GM23248 (cell line): ENCODE measurements at regions not wholly inside any gene's neighbourhood (a gene's known extent, or its start where the extent isn't known, plus 50 kb on each side); places are given as distances from the start of the nearest gene placed in this dataset.

Experiments
- DNase-seq: peaks from one replicate; pipeline ENCODE4 v3.0.0-alpha.2; 2015
- H2AFZ ChIP-seq: fragments of 200-600 bp; sonication (generic); 2 replicates; pipeline ENCODE4 v1.6.1; 2016; ENCODE audit warnings: antibody characterized with exemption
- H3F3A ChIP-seq: fragments of 200-600 bp; sonication (generic); 2 replicates; pipeline ENCODE4 v1.6.1; 2016; ENCODE audit warnings: mild to moderate bottlenecking, antibody characterized with exemption, mixed run types; ENCODE audit not compliant: insufficient read depth
- H3K27ac ChIP-seq: fragments of 200-600 bp; sonication (generic); 2 replicates; pipeline ENCODE4 v1.5.1; 2016; ENCODE audit warnings: mild to moderate bottlenecking
- H3K27me3 ChIP-seq: fragments of 200-600 bp; sonication (generic); replicated peaks from 2 replicates; pipeline ENCODE4 v1.6.1; 2016; ENCODE audit warnings: mild to moderate bottlenecking; ENCODE audit not compliant: insufficient read depth
- H3K36me3 ChIP-seq: fragments of 200-600 bp; sonication (generic); 2 replicates; pipeline ENCODE4 v1.6.1; 2016; ENCODE audit warnings: low read depth, mild to moderate bottlenecking
- H3K4me1 ChIP-seq: fragments of 200-600 bp; sonication (generic); 2 replicates; pipeline ENCODE4 v1.6.1; 2016; ENCODE audit warnings: mild to moderate bottlenecking; ENCODE audit not compliant: insufficient read depth
- H3K4me2 ChIP-seq: fragments of 200-600 bp; sonication (generic); one replicate; pipeline ENCODE4 v1.6.1; 2016; ENCODE audit warnings: mild to moderate bottlenecking; ENCODE audit not compliant: unreplicated experiment
- H3K4me3 ChIP-seq: fragments of 200-600 bp; sonication (generic); 2 replicates; pipeline ENCODE4 v1.5.1; 2016; ENCODE audit warnings: mild to moderate bottlenecking
- H3K79me2 ChIP-seq: fragments of 200-600 bp; sonication (generic); 2 replicates; pipeline ENCODE4 v1.6.1; 2016; ENCODE audit warnings: mild to moderate bottlenecking; ENCODE audit not compliant: insufficient read depth
- H3K9ac ChIP-seq: fragments of 200-600 bp; sonication (generic); 2 replicates; pipeline ENCODE4 v1.6.1; 2016; ENCODE audit warnings: mild to moderate bottlenecking
- H3K9me2 ChIP-seq: fragments of 200-600 bp; sonication (generic); 2 replicates; pipeline ENCODE4 v1.6.1; 2016; ENCODE audit warnings: mixed run types, mild to moderate bottlenecking, moderate library complexity; ENCODE audit not compliant: insufficient read depth
- H3K9me3 ChIP-seq: fragments of 200-600 bp; sonication (generic); one replicate; pipeline ENCODE4 v1.6.1; 2017; ENCODE audit warnings: low read depth
- H4K20me1 ChIP-seq: fragments of 200-600 bp; sonication (generic); 2 replicates; pipeline ENCODE4 v1.6.0; 2016; ENCODE audit not compliant: insufficient read depth
- EZH2 ChIP-seq: fragments of 200-600 bp; sonication (generic); IDR thresholded peaks from 2 replicates; pipeline ENCODE4 v1.6.1; 2018; ENCODE audit warnings: antibody characterized with exemption, mild to moderate bottlenecking; ENCODE audit not compliant: insufficient read depth, poor library complexity, severe bottlenecking
- EZH2phosphoT487 ChIP-seq: fragments of 200-600 bp; sonication (generic); IDR thresholded peaks from 2 replicates; pipeline ENCODE4 v1.6.1; 2018; ENCODE audit warnings: antibody characterized with exemption, moderate library complexity, mild to moderate bottlenecking, low read depth; ENCODE audit not compliant: insufficient read depth
- WGBS, 2 experiments: methylation state at CpG; one replicate each; pipeline ENCODE4 v1.1.6; 2015 to 2017; ENCODE audit warnings: low lambda C conversion rate in 2 of 2, low coverage in 1 of 2; ENCODE audit errors: missing lambda C conversion rate in 2 of 2; 5-methylcytosine and 5-hydroxymethylcytosine counted together
- in situ Hi-C: fragments of 300-500 bp; cut with MboI; formaldehyde crosslinking; loops from 2 replicates; pipeline ENCODE4 v1.15.0; 2020

GRCh38 chr7:96546426-96546825 lies 163.2 kb downstream of the SEM1 start:
- Histone ChIP-seq H3K27me3 (no peaks in the 10 kb centered on the region), H3F3A (no peaks in the 10 kb centered on the region), H4K20me1 (no peaks in the 10 kb centered on the region), H3K4me3 (no peak overlapping the region), H3K9ac (no peak overlapping the region), H3K4me1 (no peaks in the 10 kb centered on the region), H3K9me2 (no peaks in the 10 kb centered on the region), H3K4me2 (no peak overlapping the region), H3K79me2 (no peaks in the 10 kb centered on the region), H3K9me3 (no peaks in the 10 kb centered on the region), H2AFZ (no peak overlapping the region), H3K27ac (no peak overlapping the region), H3K36me3 (no peaks in the 10 kb centered on the region)
- WGBS, 2 experiments = 65 to 72% methylated on average over 2 of the region's 2 CpGs
- in situ Hi-C loops = no loop called here
- no peak for DNase-seq
- TF ChIP-seq EZH2 (no peak), EZH2phosphoT487 (no peak)

DNA sequence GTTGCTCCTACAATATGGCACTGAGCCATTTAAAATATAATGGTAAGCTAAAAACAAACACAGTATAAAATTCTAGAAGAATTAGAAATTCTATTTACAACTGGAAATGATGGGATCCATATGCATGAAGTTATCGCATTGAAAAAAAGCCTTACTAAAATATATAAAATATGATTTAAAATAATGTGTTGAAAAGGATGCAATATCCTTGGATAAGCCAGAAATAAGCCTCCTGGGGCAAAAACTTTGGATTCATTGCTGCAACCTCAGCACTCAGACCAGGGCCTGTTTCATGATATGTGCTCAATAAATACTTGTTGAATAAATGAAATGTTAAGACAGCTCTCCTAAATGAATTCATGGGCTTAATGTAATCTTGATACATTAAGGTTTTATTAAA lies 170.2 kb downstream of the SEM1 start:
- WGBS, 2 experiments = 44 to 58% methylated on average over 1 of the region's 1 CpG
- in situ Hi-C loops = no loop called here

DNA sequence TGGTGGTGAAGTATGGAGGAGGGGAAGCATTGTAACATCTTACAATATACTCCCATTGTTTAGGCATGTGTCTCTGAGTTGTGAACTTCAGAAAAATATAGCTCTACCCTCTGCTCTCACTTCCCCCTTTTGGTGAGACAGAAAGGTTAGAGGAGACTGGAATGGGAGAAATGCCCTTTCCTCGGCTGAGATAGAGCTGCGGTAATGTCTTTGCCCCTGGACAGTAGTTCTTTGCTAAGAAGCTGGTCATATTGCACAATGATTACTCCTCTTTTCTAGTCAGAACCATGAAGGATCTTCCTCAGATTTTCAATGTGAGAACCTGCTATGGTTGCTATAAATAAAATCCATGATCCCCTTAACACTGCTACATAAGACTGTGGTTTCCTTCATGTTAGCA lies 171.0 kb downstream of the SEM1 start:
- Histone ChIP-seq H3K9me2 (no peaks in the 10 kb centered on the region), H3K36me3 (no peaks in the 10 kb centered on the region), H3K9me3 (no peaks in the 10 kb centered on the region), H3K4me3 (no peak overlapping the region), H4K20me1 (no peaks in the 10 kb centered on the region), H3K27ac (no peak overlapping the region), H2AFZ (no peak overlapping the region), H3K27me3 (0 out of 2 replicates have a peak, but pooled peaks cover 5% of the 10 kb centered on the region), H3F3A (no peaks in the 10 kb centered on the region), H3K4me1 (no peaks in the 10 kb centered on the region), H3K9ac (no peak overlapping the region), H3K79me2 (no peaks in the 10 kb centered on the region), H3K4me2 (no peak overlapping the region)
- TF ChIP-seq EZH2phosphoT487 (no peak), EZH2 (no peak)
- in situ Hi-C loops = no loop called here
- 38 to 48% methylated on average over 2 of the region's 2 CpGs for WGBS, 2 experiments
- no peak for DNase-seq

More for the DNA sequence above, 170.2 kb downstream of the SEM1 start:
- no peaks in the 10 kb centered on the region for H3K79me2 ChIP-seq
- TF ChIP-seq EZH2 = no peak
- no peak for TF ChIP-seq EZH2phosphoT487
- H3K4me1 ChIP-seq = no peaks in the 10 kb centered on the region
- no peaks in the 10 kb centered on the region for H4K20me1 ChIP-seq
- no peaks in the 10 kb centered on the region for H3F3A ChIP-seq
- H2AFZ ChIP-seq = no peak overlapping the region
- no peak for DNase-seq
- no peaks in the 10 kb centered on the region for H3K9me2 ChIP-seq
- H3K9ac ChIP-seq = no peak overlapping the region
- no peaks in the 10 kb centered on the region for H3K9me3 ChIP-seq
- H3K36me3 ChIP-seq = no peaks in the 10 kb centered on the region
- no peak overlapping the region for H3K4me2 ChIP-seq
- no peak overlapping the region for H3K27ac ChIP-seq
- 0 out of 2 replicates have a peak, but pooled peaks cover 1% of the 10 kb centered on the region for H3K27me3 ChIP-seq
- H3K4me3 ChIP-seq = no peak overlapping the region

DNA sequence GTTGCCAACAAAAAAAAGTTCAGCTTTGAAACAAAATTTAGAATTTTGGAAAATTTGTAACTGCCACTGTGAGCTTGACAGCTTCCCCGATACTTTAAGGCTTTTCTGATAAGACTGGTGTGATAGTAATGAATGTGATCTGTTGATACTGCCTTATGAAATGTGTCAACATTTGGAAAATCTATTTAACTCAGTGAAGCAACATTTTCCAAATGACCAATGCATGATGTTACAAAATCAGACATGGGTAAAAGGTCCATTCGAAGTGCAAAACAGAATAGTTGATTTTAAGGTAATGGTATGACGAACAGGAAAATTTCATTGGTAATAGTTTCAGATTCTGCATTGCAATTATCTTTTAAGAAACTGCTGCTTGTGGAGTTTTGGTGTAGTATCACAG lies 175.4 kb downstream of the SEM1 start:
- Histone ChIP-seq H3K4me1 (no peaks in the 10 kb centered on the region), H3K36me3 (no peaks in the 10 kb centered on the region), H3K27me3 (peaks cover 17% of the 10 kb centered on the region; the same call in 1 of the 2 replicates), H4K20me1 (no peaks in the 10 kb centered on the region), H3K4me3 (no peak overlapping the region), H3K9ac (no peak overlapping the region), H3K79me2 (no peaks in the 10 kb centered on the region), H3K27ac (no peak overlapping the region), H3K9me3 (no peaks in the 10 kb centered on the region), H3F3A (no peaks in the 10 kb centered on the region), H2AFZ (no peak overlapping the region), H3K4me2 (no peak overlapping the region), H3K9me2 (no peaks in the 10 kb centered on the region)
- no peak for DNase-seq
- TF ChIP-seq EZH2phosphoT487 (no peak), EZH2 (no peak)
- WGBS, 2 experiments = 20 to 21% methylated on average over 3 of the region's 3 CpGs
- in situ Hi-C loops = no loop called here

DNA sequence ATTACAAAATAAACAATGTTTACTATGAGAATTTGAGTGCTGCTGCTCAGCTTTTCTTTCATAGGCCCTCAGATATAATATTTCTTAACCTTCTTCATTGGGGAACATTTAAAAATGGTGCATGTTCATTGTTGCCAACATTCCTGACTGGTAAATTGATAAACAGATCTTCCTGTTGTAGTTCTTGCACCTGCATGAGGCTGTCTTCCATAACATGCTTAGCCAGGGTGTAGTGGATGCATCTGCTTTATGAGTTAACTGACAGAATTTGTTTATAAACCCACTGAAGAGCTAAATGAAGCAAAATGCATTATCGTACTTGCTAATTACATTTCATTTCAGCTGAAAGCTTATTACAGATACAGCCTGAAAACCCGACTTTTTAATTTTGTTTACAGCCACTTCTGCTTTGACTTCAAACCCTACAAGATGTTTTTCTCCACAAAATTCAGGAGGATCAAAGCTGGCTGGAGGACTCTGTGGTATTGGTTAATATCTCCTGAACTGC lies 177.2 kb downstream of the SEM1 start:
- TF ChIP-seq EZH2phosphoT487 = no peak
- no peak for TF ChIP-seq EZH2
- Histone ChIP-seq H3K27ac (no peak overlapping the region), H4K20me1 (no peaks in the 10 kb centered on the region), H3K27me3 (peaks cover 17% of the 10 kb centered on the region; the same call in 1 of the 2 replicates), H3K9me2 (no peaks in the 10 kb centered on the region), H3K4me3 (no peak overlapping the region), H3K79me2 (no peaks in the 10 kb centered on the region), H3F3A (no peaks in the 10 kb centered on the region), H3K36me3 (no peaks in the 10 kb centered on the region), H3K9ac (no peak overlapping the region), H3K9me3 (no peaks in the 10 kb centered on the region), H2AFZ (no peak overlapping the region), H3K4me1 (no peaks in the 10 kb centered on the region), H3K4me2 (no peak overlapping the region)
- DNase-seq = no peak
- WGBS, 2 experiments = 40% methylated on average over 2 of the region's 2 CpGs
- in situ Hi-C loops = no loop called here
